HepG2 (cell line): ENCODE measurements at regions not wholly inside any gene's neighbourhood (a gene's known extent, or its start where the extent isn't known, plus 50 kb on each side); places are given as distances from the start of the nearest gene placed in this dataset.

Experiments used
- CBX5 ChIP-seq: sonication (generic); formaldehyde crosslinking; IDR thresholded peaks from 2 replicates; pipeline ENCODE4 v1.4.0; 2020; ENCODE audit warnings: missing genetic modification reagents, borderline replicate concordance
- EED ChIP-seq: sonication (generic); formaldehyde crosslinking; IDR thresholded peaks from 2 replicates; pipeline ENCODE4 v1.5.0; 2020; ENCODE audit warnings: mild to moderate bottlenecking, missing genetic modification reagents
- HOXA3 ChIP-seq: sonication (generic); formaldehyde crosslinking; IDR thresholded peaks from 2 replicates; pipeline ENCODE4 v1.5.0; 2020; ENCODE audit warnings: missing genetic modification reagents
- MAFG ChIP-seq: sonication (generic); formaldehyde crosslinking; IDR thresholded peaks from 2 replicates; pipeline ENCODE4 v1.5.1; 2020; ENCODE audit warnings: mild to moderate bottlenecking, missing genetic modification reagents
- MXD1 ChIP-seq: sonication (generic); formaldehyde crosslinking; IDR thresholded peaks from 2 replicates; pipeline ENCODE4 v1.4.0; 2020; ENCODE audit warnings: mild to moderate bottlenecking, missing genetic modification reagents
- ZMYM4 ChIP-seq: sonication (generic); formaldehyde crosslinking; IDR thresholded peaks from 2 replicates; pipeline ENCODE4 v1.8.1; 2023; ENCODE audit warnings: mild to moderate bottlenecking, missing genetic modification reagents
- ZNF276 ChIP-seq: sonication (generic); formaldehyde crosslinking; IDR thresholded peaks from 2 replicates; pipeline ENCODE4 v1.4.0; 2020; ENCODE audit warnings: mild to moderate bottlenecking, low read depth, missing genetic modification reagents
- ZNF34 ChIP-seq: sonication (generic); formaldehyde crosslinking; IDR thresholded peaks from 2 replicates; pipeline ENCODE4 v1.4.0; 2020; ENCODE audit warnings: mild to moderate bottlenecking, missing genetic modification reagents, borderline replicate concordance
- ZNF530 ChIP-seq: sonication (generic); formaldehyde crosslinking; IDR thresholded peaks from 2 replicates; pipeline ENCODE4 v1.5.0; 2020; ENCODE audit warnings: low read depth, mild to moderate bottlenecking, missing genetic modification reagents
- ZNF687 ChIP-seq: sonication (generic); formaldehyde crosslinking; IDR thresholded peaks from 2 replicates; pipeline ENCODE4 v1.5.1; 2020; ENCODE audit warnings: mild to moderate bottlenecking, missing genetic modification reagents, moderate library complexity
- TF ChIP-seq, protein P1 (sequence below): sonication (generic); formaldehyde crosslinking; IDR thresholded peaks from 2 replicates; pipeline ENCODE4 v1.5.0; 2020; ENCODE audit warnings: mild to moderate bottlenecking, missing genetic modification reagents, borderline replicate concordance
- TF ChIP-seq, protein P2 (sequence below): sonication (generic); formaldehyde crosslinking; IDR thresholded peaks from 2 replicates; pipeline ENCODE4 v1.4.0; 2020; ENCODE audit warnings: mild to moderate bottlenecking, missing genetic modification reagents

GRCh38 chr12:94074980-94075629 lies 73.3 kb upstream of the PLXNC1 start (continued):
- TF ChIP-seq, protein P1, sequence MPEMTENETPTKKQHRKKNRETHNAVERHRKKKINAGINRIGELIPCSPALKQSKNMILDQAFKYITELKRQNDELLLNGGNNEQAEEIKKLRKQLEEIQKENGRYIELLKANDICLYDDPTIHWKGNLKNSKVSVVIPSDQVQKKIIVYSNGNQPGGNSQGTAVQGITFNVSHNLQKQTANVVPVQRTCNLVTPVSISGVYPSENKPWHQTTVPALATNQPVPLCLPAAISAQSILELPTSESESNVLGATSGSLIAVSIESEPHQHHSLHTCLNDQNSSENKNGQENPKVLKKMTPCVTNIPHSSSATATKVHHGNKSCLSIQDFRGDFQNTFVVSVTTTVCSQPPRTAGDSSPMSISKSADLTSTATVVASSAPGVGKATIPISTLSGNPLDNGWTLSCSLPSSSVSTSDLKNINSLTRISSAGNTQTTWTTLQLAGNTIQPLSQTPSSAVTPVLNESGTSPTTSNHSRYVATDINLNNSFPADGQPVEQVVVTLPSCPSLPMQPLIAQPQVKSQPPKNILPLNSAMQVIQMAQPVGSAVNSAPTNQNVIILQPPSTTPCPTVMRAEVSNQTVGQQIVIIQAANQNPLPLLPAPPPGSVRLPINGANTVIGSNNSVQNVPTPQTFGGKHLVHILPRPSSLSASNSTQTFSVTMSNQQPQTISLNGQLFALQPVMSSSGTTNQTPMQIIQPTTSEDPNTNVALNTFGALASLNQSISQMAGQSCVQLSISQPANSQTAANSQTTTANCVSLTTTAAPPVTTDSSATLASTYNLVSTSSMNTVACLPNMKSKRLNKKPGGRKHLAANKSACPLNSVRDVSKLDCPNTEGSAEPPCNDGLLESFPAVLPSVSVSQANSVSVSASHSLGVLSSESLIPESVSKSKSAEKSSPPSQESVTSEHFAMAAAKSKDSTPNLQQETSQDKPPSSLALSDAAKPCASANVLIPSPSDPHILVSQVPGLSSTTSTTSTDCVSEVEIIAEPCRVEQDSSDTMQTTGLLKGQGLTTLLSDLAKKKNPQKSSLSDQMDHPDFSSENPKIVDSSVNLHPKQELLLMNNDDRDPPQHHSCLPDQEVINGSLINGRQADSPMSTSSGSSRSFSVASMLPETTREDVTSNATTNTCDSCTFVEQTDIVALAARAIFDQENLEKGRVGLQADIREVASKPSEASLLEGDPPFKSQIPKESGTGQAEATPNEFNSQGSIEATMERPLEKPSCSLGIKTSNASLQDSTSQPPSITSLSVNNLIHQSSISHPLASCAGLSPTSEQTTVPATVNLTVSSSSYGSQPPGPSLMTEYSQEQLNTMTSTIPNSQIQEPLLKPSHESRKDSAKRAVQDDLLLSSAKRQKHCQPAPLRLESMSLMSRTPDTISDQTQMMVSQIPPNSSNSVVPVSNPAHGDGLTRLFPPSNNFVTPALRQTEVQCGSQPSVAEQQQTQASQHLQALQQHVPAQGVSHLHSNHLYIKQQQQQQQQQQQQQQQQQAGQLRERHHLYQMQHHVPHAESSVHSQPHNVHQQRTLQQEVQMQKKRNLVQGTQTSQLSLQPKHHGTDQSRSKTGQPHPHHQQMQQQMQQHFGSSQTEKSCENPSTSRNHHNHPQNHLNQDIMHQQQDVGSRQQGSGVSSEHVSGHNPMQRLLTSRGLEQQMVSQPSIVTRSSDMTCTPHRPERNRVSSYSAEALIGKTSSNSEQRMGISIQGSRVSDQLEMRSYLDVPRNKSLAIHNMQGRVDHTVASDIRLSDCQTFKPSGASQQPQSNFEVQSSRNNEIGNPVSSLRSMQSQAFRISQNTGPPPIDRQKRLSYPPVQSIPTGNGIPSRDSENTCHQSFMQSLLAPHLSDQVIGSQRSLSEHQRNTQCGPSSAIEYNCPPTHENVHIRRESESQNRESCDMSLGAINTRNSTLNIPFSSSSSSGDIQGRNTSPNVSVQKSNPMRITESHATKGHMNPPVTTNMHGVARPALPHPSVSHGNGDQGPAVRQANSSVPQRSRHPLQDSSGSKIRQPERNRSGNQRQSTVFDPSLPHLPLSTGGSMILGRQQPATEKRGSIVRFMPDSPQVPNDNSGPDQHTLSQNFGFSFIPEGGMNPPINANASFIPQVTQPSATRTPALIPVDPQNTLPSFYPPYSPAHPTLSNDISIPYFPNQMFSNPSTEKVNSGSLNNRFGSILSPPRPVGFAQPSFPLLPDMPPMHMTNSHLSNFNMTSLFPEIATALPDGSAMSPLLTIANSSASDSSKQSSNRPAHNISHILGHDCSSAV (CRISPR knock-in tag), result no peak
- no peak for TF ChIP-seq ZNF276 (CRISPR knock-in tag)
- TF ChIP-seq ZNF687 (CRISPR knock-in tag), result no peak
- TF ChIP-seq, protein P2, sequence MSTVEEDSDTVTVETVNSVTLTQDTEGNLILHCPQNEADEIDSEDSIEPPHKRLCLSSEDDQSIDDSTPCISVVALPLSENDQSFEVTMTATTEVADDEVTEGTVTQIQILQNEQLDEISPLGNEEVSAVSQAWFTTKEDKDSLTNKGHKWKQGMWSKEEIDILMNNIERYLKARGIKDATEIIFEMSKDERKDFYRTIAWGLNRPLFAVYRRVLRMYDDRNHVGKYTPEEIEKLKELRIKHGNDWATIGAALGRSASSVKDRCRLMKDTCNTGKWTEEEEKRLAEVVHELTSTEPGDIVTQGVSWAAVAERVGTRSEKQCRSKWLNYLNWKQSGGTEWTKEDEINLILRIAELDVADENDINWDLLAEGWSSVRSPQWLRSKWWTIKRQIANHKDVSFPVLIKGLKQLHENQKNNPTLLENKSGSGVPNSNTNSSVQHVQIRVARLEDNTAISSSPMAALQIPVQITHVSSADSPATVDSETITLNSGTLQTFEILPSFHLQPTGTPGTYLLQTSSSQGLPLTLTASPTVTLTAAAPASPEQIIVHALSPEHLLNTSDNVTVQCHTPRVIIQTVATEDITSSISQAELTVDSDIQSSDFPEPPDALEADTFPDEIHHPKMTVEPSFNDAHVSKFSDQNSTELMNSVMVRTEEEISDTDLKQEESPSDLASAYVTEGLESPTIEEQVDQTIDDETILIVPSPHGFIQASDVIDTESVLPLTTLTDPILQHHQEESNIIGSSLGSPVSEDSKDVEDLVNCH (CRISPR knock-in tag), result no peak
- no peak for TF ChIP-seq MAFG (CRISPR knock-in tag)
- no peak for TF ChIP-seq HOXA3 (CRISPR knock-in tag)
- no peak for TF ChIP-seq ZNF530 (CRISPR knock-in tag)
- no peak for TF ChIP-seq MXD1
- TF ChIP-seq CBX5 (CRISPR knock-in tag), result no peak
- TF ChIP-seq ZNF34, result no peak
- no peak for TF ChIP-seq EED (CRISPR knock-in tag)
- no peak for TF ChIP-seq ZMYM4
